ENCODE measurements at regions not wholly inside any gene's neighbourhood (a gene's known extent, or its start where the extent isn't known, plus 50 kb on each side); places are given as distances from the start of the nearest gene placed in this dataset.

DNA sequence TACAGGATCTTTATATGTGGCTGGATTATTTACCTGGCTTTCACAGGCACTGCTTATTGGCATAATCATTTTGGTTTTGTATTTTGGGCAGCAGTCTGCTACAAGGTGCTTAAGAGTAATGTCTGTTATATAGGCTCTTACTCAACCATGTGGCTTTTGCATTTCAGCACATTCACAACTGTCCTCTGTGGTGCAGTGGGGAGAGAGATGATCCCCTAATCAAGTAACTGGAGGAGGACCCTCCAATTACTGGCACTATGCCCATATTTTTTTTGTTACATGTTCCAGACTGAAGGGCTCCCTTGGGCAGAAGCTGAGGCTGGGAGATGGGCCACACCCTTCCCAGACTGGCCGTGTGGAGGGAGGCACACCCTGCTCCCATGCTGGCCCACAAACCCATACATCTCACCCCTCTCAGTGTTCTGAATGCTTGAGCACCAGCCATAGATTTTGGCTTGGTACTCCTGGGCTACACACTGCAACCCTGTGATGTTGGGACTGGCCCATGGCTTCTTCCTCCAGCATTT is 173.5 kb downstream of the FAM174A start:
- TF ChIP-seq, protein P1, sequence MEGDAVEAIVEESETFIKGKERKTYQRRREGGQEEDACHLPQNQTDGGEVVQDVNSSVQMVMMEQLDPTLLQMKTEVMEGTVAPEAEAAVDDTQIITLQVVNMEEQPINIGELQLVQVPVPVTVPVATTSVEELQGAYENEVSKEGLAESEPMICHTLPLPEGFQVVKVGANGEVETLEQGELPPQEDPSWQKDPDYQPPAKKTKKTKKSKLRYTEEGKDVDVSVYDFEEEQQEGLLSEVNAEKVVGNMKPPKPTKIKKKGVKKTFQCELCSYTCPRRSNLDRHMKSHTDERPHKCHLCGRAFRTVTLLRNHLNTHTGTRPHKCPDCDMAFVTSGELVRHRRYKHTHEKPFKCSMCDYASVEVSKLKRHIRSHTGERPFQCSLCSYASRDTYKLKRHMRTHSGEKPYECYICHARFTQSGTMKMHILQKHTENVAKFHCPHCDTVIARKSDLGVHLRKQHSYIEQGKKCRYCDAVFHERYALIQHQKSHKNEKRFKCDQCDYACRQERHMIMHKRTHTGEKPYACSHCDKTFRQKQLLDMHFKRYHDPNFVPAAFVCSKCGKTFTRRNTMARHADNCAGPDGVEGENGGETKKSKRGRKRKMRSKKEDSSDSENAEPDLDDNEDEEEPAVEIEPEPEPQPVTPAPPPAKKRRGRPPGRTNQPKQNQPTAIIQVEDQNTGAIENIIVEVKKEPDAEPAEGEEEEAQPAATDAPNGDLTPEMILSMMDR (conservative IDR thresholded peaks at IDR 0.05), result no peak
- TF ChIP-seq EZH2 (IDR thresholded peaks at IDR 0.05; ENCODE audit: low read depth), result no peak

Measured in PC-9 (cell line).